HL-60 (cell line): ENCODE measurements at regions not wholly inside any gene's neighbourhood (a gene's known extent, or its start where the extent isn't known, plus 50 kb on each side); places are given as distances from the start of the nearest gene placed in this dataset.

Source experiments
- DNase-seq, 2 experiments: peaks; one replicate each; pipeline ENCODE4 v3.0.0-alpha.2; 2010 to 2020; ENCODE audit warnings: low read depth in 1 of 2, low spot score in 1 of 2
- H3K27ac ChIP-seq: fragments of 250-450 bp; sonication (Bioruptor Pico); replicated peaks from 2 replicates; pipeline ENCODE4 v1.5.1; 2020; ENCODE audit warnings: mild to moderate bottlenecking, moderate library complexity
- H3K27me3 ChIP-seq: fragments of 250-450 bp; sonication (Bioruptor Pico); 2 replicates; pipeline ENCODE4 v1.5.1; 2021; ENCODE audit warnings: mild to moderate bottlenecking, moderate library complexity; ENCODE audit not compliant: insufficient read depth, poor library complexity, severe bottlenecking
- H3K4me3 ChIP-seq: replicated peaks from 2 replicates; pipeline ENCODE4 v1.5.1; 2011; ENCODE audit warnings: mild to moderate bottlenecking, control low read depth, low read length; ENCODE audit not compliant: insufficient read depth
- CTCF ChIP-seq: IDR thresholded peaks from one replicate; pipeline ENCODE4 v1.5.1; 2011; ENCODE audit warnings: low read length, control low read depth, inconsistent platforms; ENCODE audit not compliant: insufficient read depth
- GABPA ChIP-seq: IDR thresholded peaks from 2 replicates; pipeline ENCODE4 v1.6.1; 2012; ENCODE audit warnings: low read depth
- POLR2AphosphoS5 ChIP-seq: IDR thresholded peaks from 2 replicates; pipeline ENCODE4 v1.6.1; 2012; ENCODE audit warnings: low read depth
- REST ChIP-seq: IDR thresholded peaks from 2 replicates; pipeline ENCODE4 v1.6.1; 2012; ENCODE audit warnings: low read depth; ENCODE audit not compliant: insufficient replicate concordance
- SPI1 ChIP-seq: IDR thresholded peaks from 2 replicates; pipeline ENCODE4 v1.6.1; 2012; ENCODE audit warnings: low read depth, mild to moderate bottlenecking, borderline replicate concordance

- Histone ChIP-seq H3K4me3 (no peak overlapping the region), H3K27me3 (no peaks in the 10 kb centered on the region), H3K27ac (no peak overlapping the region)
- no peak for TF ChIP-seq CTCF
- DNase-seq: no peak
Observed at GRCh38 chr1:221913351-221913892, 171.5 kb upstream of the DUSP10 start.

GRCh38 chr1:221912230-221912629, 170.3 kb upstream of the DUSP10 start:
- no peak for DNase-seq
- H3K27me3 ChIP-seq: no peaks in the 10 kb centered on the region
- H3K27ac ChIP-seq: no peak overlapping the region
- no peak for TF ChIP-seq REST
- no peak for TF ChIP-seq GABPA
- TF ChIP-seq CTCF: no peak
- TF ChIP-seq POLR2AphosphoS5: no peak
- no peak for TF ChIP-seq SPI1
- H3K4me3 ChIP-seq: no peak overlapping the region

- TF ChIP-seq POLR2AphosphoS5: no peak
- TF ChIP-seq GABPA: no peak
- no peak for TF ChIP-seq CTCF
- no peak for TF ChIP-seq REST
- TF ChIP-seq SPI1: no peak
- Histone ChIP-seq H3K27ac (no peak overlapping the region), H3K4me3 (no peak overlapping the region), H3K27me3 (no peaks in the 10 kb centered on the region)
- no peak for DNase-seq
Observed at GRCh38 chr1:221911714-221912113, 169.8 kb upstream of the DUSP10 start.

GRCh38 chr1:221910222-221910621, 168.3 kb upstream of the DUSP10 start:
- TF ChIP-seq CTCF (no peak), SPI1 (no peak), GABPA (no peak), POLR2AphosphoS5 (no peak), REST (no peak)
- no peak for DNase-seq
- H3K27me3 ChIP-seq: no peaks in the 10 kb centered on the region
- no peak overlapping the region for H3K4me3 ChIP-seq
- H3K27ac ChIP-seq: no peak overlapping the region
